Activated CD4-positive, alpha-beta memory T cell treated with anti-CD3 and anti-CD28 coated beads for 36 hours (primary cell): ENCODE measurements at regions not wholly inside any gene's neighbourhood (a gene's known extent, or its start where the extent isn't known, plus 50 kb on each side); places are given as distances from the start of the nearest gene placed in this dataset.

Source experiments
- CTCF ChIA-PET: fragments of 350-600 bp; sonication (Branson Sonifier 250); formaldehyde crosslinking; loops from one replicate; lab custom pipeline; 2021; ENCODE audit warnings: antibody characterized with exemption, inconsistent platforms; lab: Charles Lee
- POLR2A ChIA-PET: fragments of 350-600 bp; sonication (Branson Sonifier 250); formaldehyde crosslinking; loops from one replicate; lab custom pipeline; 2021; ENCODE audit warnings: antibody characterized with exemption; lab: Charles Lee
- DNase-seq: peaks from one replicate; pipeline ENCODE4 v3.0.0-alpha.2; 2020
- H3K27ac Mint-ChIP-seq: one replicate; pipeline ENCODE4 v1.8.0; 2021; ENCODE audit warnings: mixed read lengths
- H3K27me3 Mint-ChIP-seq: one replicate; pipeline ENCODE4 v1.8.0; 2021; ENCODE audit warnings: mixed read lengths
- H3K36me3 Mint-ChIP-seq: one replicate; pipeline ENCODE4 v1.8.0; 2021; ENCODE audit warnings: mixed read lengths
- H3K4me1 Mint-ChIP-seq: one replicate; pipeline ENCODE4 v1.8.0; 2021; ENCODE audit warnings: low read depth, mixed read lengths
- H3K4me3 Mint-ChIP-seq: one replicate; pipeline ENCODE4 v1.8.0; 2021; ENCODE audit warnings: mild to moderate bottlenecking, mixed read lengths
- H3K9me3 Mint-ChIP-seq: one replicate; pipeline ENCODE4 v1.8.0; 2021; ENCODE audit warnings: mixed read lengths
- intact Hi-C: fragments of 100-400 bp; cut with micrococcal nuclease; formaldehyde crosslinking; loops from one replicate; pipeline ENCODE4 v1.15.1; 2023

GRCh38 chr9:96020792-96021550 is 145.5 kb downstream of the ERCC6L2 start:
- Mint-ChIP-seq H3K9me3 (no peaks in the 10 kb centered on the region), H3K36me3 (no peaks in the 10 kb centered on the region), H3K4me3 (peak overlapping the region; percentile 73), H3K4me1 (peaks cover 52% of the 10 kb centered on the region), H3K27ac (peak overlapping the region; percentile 61), H3K27me3 (peaks cover 12% of the 10 kb centered on the region)
- peak; percentile 65 for DNase-seq
- CTCF ChIA-PET, result interaction anchor here (0.9 kb wide), 1 partner anchor 26 kb away, joined by 4 read pairs; no protein-coding TSS in a partner anchor
- POLR2A ChIA-PET, result interaction anchor here (1.2 to 2.4 kb wide), 2 partner anchors 11 to 145 kb away, joined by 3 to 8 read pairs; partner anchors contain the start of gene ERCC6L2
- intact Hi-C loops, result loop anchor here (5.0 to 10.0 kb wide), 2 partner anchors 194 to 509 kb away; no protein-coding TSS in a partner anchor

GRCh38 chr9:96020300-96020791 is 144.9 kb downstream of the ERCC6L2 start:
- intact Hi-C loops, result loop anchor here (5.0 to 10.0 kb wide), 2 partner anchors 194 to 508 kb away; no protein-coding TSS in a partner anchor
- ChIA-PET POLR2A (interaction anchor here (1.2 to 2.4 kb wide), 2 partner anchors 10 to 145 kb away, joined by 3 to 8 read pairs; partner anchors contain the start of gene ERCC6L2), CTCF (interaction anchor here (0.9 kb wide), 1 partner anchor 26 kb away, joined by 4 read pairs; no protein-coding TSS in a partner anchor)
- no peak for DNase-seq
- Mint-ChIP-seq H3K9me3 (no peaks in the 10 kb centered on the region), H3K36me3 (no peaks in the 10 kb centered on the region), H3K4me1 (peaks cover 57% of the 10 kb centered on the region), H3K27me3 (peaks cover 7% of the 10 kb centered on the region), H3K4me3 (peak overlapping the region; percentile 73), H3K27ac (peak overlapping the region; percentile 61)
